COLO829 (cell line): ENCODE measurements at regions not wholly inside any gene's neighbourhood (a gene's known extent, or its start where the extent isn't known, plus 50 kb on each side); places are given as distances from the start of the nearest gene placed in this dataset.
A peak's percentile ranks its signal among the peaks of the same experiment; 100 is the strongest.

ENCODE experiments used
- DNase-seq: peaks from one replicate; pipeline ENCODE4 v3.0.0; 2012; ENCODE audit warnings: low spot score

GRCh38 chr12:88946372-88946997, 366.2 kb upstream of the KITLG start:
- DNase-seq = peak; percentile 44

GRCh38 chr12:88945051-88945732, 364.9 kb upstream of the KITLG start:
- DNase-seq = no peak

- DNase-seq = no peak
Observed at GRCh38 chr12:88944397-88944796, 364.1 kb upstream of the KITLG start.

GRCh38 chr12:88940854-88941253, 360.6 kb upstream of the KITLG start:
- no peak for DNase-seq

GRCh38 chr12:88935856-88936255, 355.6 kb upstream of the KITLG start:
- no peak for DNase-seq

GRCh38 chr12:88934163-88934747, 354.0 kb upstream of the KITLG start:
- DNase-seq = no peak

GRCh38 chr12:88932457-88932856, 352.2 kb upstream of the KITLG start:
- DNase-seq = no peak

- no peak for DNase-seq
Observed at GRCh38 chr12:88931598-88931997, 351.3 kb upstream of the KITLG start.

- no peak for DNase-seq
Observed at GRCh38 chr12:88925454-88925853, 345.2 kb upstream of the KITLG start.

GRCh38 chr12:88924162-88924561, 343.9 kb upstream of the KITLG start:
- DNase-seq = no peak

- DNase-seq = no peak
Observed at GRCh38 chr12:88923631-88924030, 343.4 kb upstream of the KITLG start.

GRCh38 chr12:88922816-88923215, 342.5 kb upstream of the KITLG start:
- no peak for DNase-seq

GRCh38 chr12:88921890-88922532, 341.7 kb upstream of the KITLG start:
- DNase-seq = no peak

GRCh38 chr12:88921434-88921833, 341.2 kb upstream of the KITLG start:
- DNase-seq = no peak

GRCh38 chr12:88918161-88918560, 337.9 kb upstream of the KITLG start:
- no peak for DNase-seq

- no peak for DNase-seq
Observed at GRCh38 chr12:88914967-88915366, 334.7 kb upstream of the KITLG start.

- DNase-seq = no peak
Observed at GRCh38 chr12:88909510-88909909, 329.2 kb upstream of the KITLG start.

- no peak for DNase-seq
Observed at GRCh38 chr12:88908345-88908744, 328.1 kb upstream of the KITLG start.

- DNase-seq = no peak
Observed at GRCh38 chr12:88904705-88905104, 324.4 kb upstream of the KITLG start.

GRCh38 chr12:88903333-88903732, 323.1 kb upstream of the KITLG start:
- DNase-seq = no peak

- DNase-seq = no peak
Observed at GRCh38 chr12:88897723-88898122, 317.5 kb upstream of the KITLG start.

GRCh38 chr12:88896958-88897357, 316.7 kb upstream of the KITLG start:
- peak; percentile 9 for DNase-seq

GRCh38 chr12:88895634-88896033, 315.4 kb upstream of the KITLG start:
- no peak for DNase-seq
